Colonic mucosa (tissue), 4 donors: ENCODE measurements at regions not wholly inside any gene's neighbourhood (a gene's known extent, or its start where the extent isn't known, plus 50 kb on each side); places are given as distances from the start of the nearest gene placed in this dataset.

ENCODE experiments used
- DNase-seq: peaks from one replicate; pipeline ENCODE4 v3.0.0-alpha.2; 2020
- H3K27ac ChIP-seq: fragments of 200-600 bp; one replicate; pipeline ENCODE4 v1.8.0; 2021
- H3K27me3 ChIP-seq: fragments of 200-600 bp; one replicate; pipeline ENCODE4 v1.8.0; 2021
- H3K36me3 ChIP-seq: fragments of 200-600 bp; one replicate; pipeline ENCODE4 v1.8.0; 2021
- H3K4me1 ChIP-seq: fragments of 200-600 bp; one replicate; pipeline ENCODE4 v1.8.0; 2021; ENCODE audit warnings: mild to moderate bottlenecking
- H3K4me3 ChIP-seq: fragments of 200-600 bp; one replicate; pipeline ENCODE4 v1.8.0; 2021
- H3K9ac ChIP-seq, 2 donors: one replicate each; pipeline ENCODE4 v1.7.0; 2013; ENCODE audit warnings: control low read depth in 2 of 2, low read depth in 2 of 2, low read length in 2 of 2
- H3K9me3 ChIP-seq: fragments of 200-600 bp; one replicate; pipeline ENCODE4 v1.8.0; 2021
- CTCF ChIP-seq: fragments of 200-600 bp; IDR thresholded peaks from one replicate; pipeline ENCODE4 v1.8.0; 2022; ENCODE audit warnings: antibody characterized with exemption, mild to moderate bottlenecking
- intact Hi-C: fragments of 100-400 bp; cut with DNase I; formaldehyde crosslinking; loops from one replicate; pipeline ENCODE4 v1.14.1; 2022
- donor health status: healthy.
- donor health status: DM: no; HTN: no; CAD: no.
- donor health status: DM: no; HTN: no; CAD: no.

GRCh38 chr14:48107646-48108045 lies 432.2 kb upstream of the MDGA2 start:
- H3K4me3 ChIP-seq: no peak overlapping the region
- peaks cover 6% of the 10 kb centered on the region for H3K9me3 ChIP-seq
- H3K9ac ChIP-seq: no peak overlapping the region
- no peak for DNase-seq
- H3K27me3 ChIP-seq: no peaks in the 10 kb centered on the region
- no peak for TF ChIP-seq CTCF
- intact Hi-C loops: no loop called here
- no peaks in the 10 kb centered on the region for H3K36me3 ChIP-seq
- no peak overlapping the region for H3K27ac ChIP-seq
- no peaks in the 10 kb centered on the region for H3K4me1 ChIP-seq

- no peak overlapping the region for H3K9ac ChIP-seq
- H3K36me3 ChIP-seq: no peaks in the 10 kb centered on the region
- H3K4me1 ChIP-seq: no peaks in the 10 kb centered on the region
- no peak for DNase-seq
- no peak overlapping the region for H3K27ac ChIP-seq
- H3K4me3 ChIP-seq: no peak overlapping the region
- H3K27me3 ChIP-seq: no peaks in the 10 kb centered on the region
- no peak for TF ChIP-seq CTCF
- no peaks in the 10 kb centered on the region for H3K9me3 ChIP-seq
- intact Hi-C loops: no loop called here
These were observed 421.5 kb upstream of the MDGA2 start for GRCh38 chr14:48096897-48097296.

GRCh38 chr14:48086516-48086915 lies 411.1 kb upstream of the MDGA2 start:
- no peaks in the 10 kb centered on the region for H3K4me1 ChIP-seq
- H3K27me3 ChIP-seq: no peaks in the 10 kb centered on the region
- intact Hi-C loops: no loop called here
- no peaks in the 10 kb centered on the region for H3K36me3 ChIP-seq
- no peak for TF ChIP-seq CTCF
- H3K27ac ChIP-seq: no peak overlapping the region
- H3K4me3 ChIP-seq: no peak overlapping the region
- no peak overlapping the region for H3K9ac ChIP-seq
- H3K9me3 ChIP-seq: no peaks in the 10 kb centered on the region
- no peak for DNase-seq

DNA sequence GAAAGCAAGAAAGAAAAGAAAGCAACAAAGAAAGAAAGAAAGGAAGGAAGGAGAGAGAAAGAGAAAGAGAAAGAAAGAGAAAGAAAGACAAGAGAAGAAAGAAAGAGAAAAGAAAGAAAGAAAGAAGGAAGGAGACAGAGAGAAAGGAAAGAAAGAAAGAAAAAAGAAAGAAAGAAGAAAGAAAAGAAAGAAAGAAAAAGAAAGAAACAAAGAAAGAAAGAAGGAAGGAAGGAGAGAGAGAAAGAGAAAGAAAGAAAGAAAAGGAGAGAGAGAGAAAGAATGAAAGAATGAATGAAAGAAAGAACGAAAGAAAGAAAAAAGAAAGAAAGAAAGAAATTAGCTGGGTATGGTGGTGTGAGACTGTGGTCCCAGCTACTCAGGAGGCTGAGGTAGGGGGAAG lies 400.1 kb upstream of the MDGA2 start:
- TF ChIP-seq CTCF: no peak
- no peaks in the 10 kb centered on the region for H3K9me3 ChIP-seq
- DNase-seq: no peak
- no peak overlapping the region for H3K27ac ChIP-seq
- intact Hi-C loops: no loop called here
- H3K4me1 ChIP-seq: no peaks in the 10 kb centered on the region
- H3K27me3 ChIP-seq: no peaks in the 10 kb centered on the region
- H3K4me3 ChIP-seq: no peak overlapping the region
- no peak overlapping the region for H3K9ac ChIP-seq
- no peaks in the 10 kb centered on the region for H3K36me3 ChIP-seq

DNA sequence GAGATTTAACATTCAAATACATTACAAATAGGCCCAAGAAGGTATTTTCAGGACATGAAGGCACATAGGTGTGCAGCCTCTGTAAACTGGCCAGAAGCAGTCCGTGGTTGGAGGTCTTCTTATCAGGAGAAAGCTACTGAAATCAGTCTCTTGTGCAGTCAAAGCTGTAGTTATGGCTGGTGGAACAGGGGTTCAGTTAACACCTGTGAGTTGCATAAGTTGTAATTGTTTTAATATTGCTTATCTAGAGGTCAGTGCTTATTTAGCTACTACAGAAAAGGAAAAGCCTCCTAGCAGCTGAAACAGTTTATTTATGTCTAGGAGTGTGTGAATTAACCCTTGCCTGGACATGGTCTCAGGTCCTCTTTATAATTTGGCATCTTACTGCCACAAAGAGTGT lies 377.6 kb upstream of the MDGA2 start:
- Histone ChIP-seq H3K36me3 (no peaks in the 10 kb centered on the region), H3K27ac (no peak overlapping the region), H3K4me1 (no peaks in the 10 kb centered on the region), H3K9me3 (no peaks in the 10 kb centered on the region), H3K27me3 (no peaks in the 10 kb centered on the region), H3K9ac (no peak overlapping the region), H3K4me3 (no peak overlapping the region)
- no peak for DNase-seq
- intact Hi-C loops: no loop called here
- TF ChIP-seq CTCF: no peak

GRCh38 chr14:48035836-48036235 lies 360.4 kb upstream of the MDGA2 start:
- Histone ChIP-seq H3K9ac (no peak overlapping the region), H3K4me3 (no peak overlapping the region), H3K9me3 (no peaks in the 10 kb centered on the region), H3K27ac (no peak overlapping the region), H3K27me3 (no peaks in the 10 kb centered on the region), H3K4me1 (no peaks in the 10 kb centered on the region), H3K36me3 (no peaks in the 10 kb centered on the region)
- intact Hi-C loops: no loop called here
- DNase-seq: no peak
- no peak for TF ChIP-seq CTCF
